Germinal center (tissue), 1 donor: ENCODE measurements at regions not wholly inside any gene's neighbourhood (a gene's known extent, or its start where the extent isn't known, plus 50 kb on each side); places are given as distances from the start of the nearest gene placed in this dataset.
"Not testable (repeated sequence)": the region's sequence is repeated elsewhere in the genome, so short reads cannot be mapped to it uniquely, and the experiment has no call there.

Experiments used
- DNase-seq: peaks from one replicate; pipeline ENCODE4 v3.0.0; 2012; ENCODE audit warnings: mixed read lengths, low spot score

DNA sequence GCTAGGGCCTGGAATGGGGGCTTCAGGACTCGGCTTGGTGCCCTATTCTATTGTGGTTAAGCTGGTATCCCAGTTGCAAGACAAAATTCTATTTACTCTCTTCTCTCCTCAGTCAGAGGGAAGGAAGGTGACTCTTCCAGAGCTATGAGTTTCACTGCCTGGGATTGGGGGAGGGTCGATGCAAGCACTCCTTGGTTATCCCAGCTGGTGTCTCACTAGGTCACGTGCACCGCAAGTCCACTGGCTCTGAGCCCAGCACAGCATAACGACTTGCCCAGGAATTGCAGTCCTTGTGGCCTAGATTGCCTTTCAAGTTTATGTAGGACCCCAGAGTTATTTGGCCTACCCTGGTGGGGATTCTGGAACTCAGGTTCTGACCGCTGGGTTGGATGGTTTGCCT, 958.8 kb downstream of the IGSF11 start:
- DNase-seq: no peak

DNA sequence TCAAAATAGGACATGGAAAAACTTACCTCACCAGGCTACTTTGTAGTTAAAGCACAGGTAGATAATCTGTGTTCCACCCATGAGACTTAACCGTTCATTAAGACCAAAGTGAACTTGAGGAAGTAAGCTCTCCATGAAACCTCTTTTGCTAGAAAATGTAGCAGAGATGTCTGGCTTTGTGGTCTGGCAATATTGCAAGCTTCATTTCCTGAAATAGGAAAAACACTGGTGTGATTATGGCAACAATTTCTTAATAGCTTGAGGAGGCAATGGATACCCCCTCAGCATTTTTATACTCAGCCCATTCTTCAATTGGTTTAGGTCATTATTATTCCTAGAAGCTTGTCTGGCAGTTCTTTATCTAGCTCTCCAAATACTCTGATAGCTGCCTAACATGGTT, 957.3 kb downstream of the IGSF11 start:
- DNase-seq: no peak

DNA sequence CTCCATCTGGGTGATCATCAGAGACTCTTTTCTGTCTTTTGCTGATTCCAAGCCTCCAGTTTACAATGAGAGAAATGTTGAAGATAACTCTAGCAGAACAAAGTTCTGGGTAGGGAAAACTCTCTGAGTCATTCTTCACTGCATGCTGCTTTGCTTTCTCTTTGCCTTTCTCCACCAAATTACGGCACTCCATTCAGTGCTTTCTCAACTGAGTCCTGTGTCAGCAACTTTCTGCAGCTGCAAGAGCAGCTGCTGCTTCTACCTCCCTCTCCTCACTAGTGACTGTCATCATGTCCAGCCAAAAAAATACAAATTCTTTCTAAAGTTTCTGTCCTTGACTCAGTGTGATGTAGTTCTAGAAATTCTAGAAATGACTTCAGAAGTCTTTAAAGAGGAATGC, 953.8 kb downstream of the IGSF11 start:
- DNase-seq: no peak

DNA sequence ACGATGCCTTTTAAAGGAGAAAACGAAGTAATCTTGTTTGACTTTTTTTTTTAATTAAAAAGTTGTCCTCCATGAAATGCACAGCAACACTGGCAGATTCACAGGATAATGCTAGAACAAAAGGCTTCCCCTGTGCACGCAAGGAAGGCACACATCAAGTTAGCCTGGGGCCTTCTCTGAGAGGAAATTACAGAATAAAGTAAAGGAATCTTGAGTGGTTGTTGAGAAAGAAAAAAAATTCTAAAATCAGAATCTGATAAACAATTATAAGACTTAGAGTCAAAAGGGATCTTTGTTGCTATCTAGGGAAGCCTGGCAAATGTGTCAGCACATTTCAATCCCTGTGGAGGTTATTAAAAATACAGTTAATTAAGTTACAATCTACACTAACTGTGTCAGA, 946.0 kb downstream of the IGSF11 start:
- DNase-seq: no peak

DNA sequence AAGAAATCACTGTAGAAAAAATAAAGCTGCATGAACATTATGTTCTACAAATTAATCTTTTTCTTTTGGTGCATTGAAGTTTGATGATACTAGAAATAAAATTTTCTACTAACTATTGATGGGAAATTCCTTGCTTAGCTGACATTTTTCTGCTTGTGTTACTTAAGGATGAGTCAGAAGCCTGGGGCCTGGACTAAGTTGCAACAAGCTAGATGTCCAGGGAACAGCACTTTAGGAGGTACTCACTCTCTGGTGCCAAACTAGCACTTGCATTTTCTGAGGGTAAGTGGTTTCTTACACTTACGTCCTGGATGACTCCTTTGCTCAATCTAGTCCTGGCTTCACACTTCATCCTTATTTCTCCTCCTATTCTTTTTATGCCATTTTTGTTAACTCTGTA, 945.1 kb downstream of the IGSF11 start:
- DNase-seq: no peak

DNA sequence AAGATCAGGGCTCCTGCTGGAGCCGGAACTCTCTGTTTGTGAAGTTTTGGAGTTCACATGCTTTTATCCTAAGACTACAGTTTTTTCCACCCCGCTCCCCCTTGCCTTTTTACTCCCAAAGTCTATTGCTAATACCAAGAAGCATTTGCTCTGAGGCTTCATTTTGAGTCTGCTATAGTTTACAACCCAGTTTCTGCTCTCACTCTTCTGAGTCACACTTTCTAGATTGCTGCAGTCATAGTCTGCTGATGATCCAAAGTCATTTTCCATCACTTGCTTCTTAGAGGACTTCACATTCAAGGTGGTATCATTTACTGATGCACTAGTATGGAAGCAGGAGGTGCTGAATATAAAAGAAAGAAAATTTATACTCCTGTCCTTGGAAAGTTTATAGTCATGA, 937.4 kb downstream of the IGSF11 start:
- DNase-seq: no peak

DNA sequence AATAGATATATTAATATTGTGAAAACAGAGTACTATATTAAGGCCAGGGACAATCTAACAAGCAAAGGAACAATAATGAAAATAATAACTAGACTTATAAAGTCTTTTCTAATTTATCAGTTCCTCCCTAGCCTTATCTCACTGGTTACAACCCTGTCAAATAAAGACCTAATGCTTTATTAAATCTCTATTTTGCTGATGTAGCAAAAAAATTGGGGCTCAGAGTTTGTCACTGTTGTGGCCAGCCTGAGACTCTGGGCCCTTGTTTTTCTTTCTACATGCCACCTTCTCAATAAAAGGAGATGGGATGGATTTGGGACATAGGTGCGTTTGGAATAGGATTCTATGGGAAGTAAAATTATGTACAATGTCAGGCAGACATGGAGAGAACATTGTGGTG, 937.0 kb downstream of the IGSF11 start:
- no peak for DNase-seq

DNA sequence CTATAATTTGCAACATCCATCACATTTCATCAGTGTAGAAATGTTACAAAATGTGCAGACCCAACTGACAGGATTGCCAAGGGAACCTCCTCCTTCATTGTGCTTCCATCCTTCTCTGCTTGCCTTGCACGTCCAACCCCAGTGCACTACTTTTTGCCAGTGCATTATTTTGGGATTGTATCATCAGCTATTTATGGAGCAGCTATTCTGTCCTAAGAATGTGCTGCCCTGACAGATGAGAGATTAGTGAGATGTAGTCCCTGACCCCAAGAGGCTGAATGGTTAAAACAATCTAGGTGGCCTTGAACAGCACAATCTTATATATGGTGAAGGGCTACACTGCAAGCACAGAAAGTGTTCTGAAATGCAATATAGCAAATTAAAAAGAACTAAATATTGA, 935.8 kb downstream of the IGSF11 start:
- DNase-seq: no peak

DNA sequence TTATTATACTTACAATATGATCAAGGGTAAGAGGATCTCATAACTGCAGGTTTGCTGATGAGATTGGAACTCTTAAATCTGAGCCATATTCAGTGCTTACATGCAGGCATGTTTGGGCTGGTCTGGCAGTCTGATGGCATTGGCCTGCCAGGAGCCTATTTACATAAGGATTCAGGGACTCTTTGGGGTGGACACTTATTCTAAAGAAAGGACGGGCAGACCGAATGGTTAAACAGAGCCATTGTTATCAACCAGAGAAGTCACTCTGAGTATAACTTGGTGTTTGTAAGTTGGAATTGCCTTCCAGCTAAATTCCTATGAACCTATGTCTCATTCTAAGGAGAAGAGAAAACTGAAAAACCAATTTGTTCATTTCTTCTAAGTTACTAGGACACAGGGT, 932.8 kb downstream of the IGSF11 start:
- DNase-seq: no peak

DNA sequence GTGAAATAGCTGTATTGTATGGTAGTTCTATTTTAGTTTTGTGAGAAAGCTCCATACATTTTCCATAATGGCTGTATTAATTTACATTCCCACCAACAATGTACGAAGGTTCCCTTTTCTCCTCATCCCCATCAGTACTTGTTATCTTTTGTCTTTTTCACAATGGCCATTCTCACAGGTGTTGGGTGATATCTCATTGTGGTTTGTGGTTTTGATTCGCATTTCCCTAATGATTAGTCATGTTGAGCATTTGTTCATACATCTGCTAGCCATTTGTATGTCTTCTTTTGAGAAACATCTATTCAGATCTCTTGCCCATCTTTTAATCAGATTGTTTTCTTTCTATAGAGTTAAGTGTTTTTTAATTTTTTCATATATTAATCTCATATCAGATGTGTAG, 931.9 kb downstream of the IGSF11 start:
- no peak for DNase-seq

DNA sequence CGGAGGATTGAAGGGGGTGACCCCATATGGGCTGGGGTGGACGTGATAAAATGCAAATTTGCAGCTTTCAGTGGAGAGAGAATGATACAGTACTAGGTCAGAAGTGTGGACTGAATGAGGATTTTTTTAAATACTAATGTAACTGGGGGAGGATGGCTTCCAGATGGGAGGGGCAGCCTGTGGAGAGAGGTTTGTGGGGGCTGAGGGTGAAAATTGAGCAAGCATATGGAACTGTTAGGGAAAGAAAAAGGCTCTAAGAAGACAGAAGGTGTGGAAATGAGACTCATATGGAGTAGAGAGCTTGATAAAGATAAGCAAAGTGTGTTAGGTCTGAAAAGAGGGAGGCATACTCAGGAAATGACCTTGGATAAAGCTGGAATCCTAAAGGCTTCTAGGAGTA, 926.4 kb downstream of the IGSF11 start:
- DNase-seq: no peak

DNA sequence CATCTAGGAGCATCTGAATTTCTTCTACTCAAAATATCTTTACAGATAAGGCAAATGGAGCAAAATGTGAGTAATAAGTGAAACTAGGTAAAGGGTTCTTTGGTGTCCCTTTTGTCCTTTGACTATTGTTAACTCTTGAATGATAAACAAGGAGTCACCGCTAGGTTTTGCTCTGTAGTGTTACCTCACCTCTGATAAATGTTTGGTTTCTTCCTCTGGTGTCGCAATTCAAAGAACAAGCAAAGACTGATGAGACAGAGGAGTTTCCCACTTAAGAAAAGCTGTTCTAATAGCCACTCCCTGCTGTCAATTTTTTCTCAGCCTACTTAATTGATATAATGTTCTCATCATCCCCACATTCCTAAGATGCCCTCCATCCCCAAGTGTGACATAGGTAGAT, 925.9 kb downstream of the IGSF11 start:
- DNase-seq: no peak

DNA sequence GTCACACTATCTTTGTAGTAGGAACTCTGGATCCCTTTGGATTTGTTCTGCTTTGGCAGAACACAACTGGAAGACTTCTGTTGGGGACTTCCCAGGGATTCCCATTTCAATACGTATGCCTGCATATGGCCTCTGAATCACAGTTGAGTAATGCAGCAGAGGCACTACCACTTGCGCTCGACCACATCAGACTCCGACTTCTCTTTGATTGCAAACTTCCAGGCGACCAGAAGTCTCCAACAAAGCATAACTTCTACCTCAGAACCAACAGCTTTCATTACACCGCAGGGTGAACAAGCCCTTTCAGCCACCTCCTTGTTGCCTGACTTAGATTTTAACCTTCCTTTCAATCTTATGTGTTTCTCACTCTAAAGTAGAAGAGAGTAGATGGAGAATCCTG, 924.4 kb downstream of the IGSF11 start:
- DNase-seq: no peak

DNA sequence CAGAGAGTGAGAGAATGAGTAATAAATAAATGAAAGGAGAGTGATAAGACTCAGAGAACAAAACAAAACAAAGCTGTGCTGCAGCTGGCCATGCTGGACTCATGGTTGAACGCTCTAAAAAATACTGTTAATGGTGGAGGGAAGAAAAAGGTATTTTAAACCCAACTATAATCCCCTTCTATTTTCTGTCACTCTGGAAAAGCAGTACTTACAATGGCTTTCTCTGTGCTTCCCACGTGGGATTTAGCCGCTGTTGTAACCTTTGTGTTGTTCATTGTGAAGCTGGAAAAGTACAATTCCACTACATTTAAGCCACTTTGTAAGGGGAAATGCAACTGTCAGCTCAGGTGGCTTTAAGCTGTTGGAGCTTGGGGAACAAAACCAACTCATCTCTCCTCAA, 917.7 kb downstream of the IGSF11 start:
- DNase-seq: no peak

DNA sequence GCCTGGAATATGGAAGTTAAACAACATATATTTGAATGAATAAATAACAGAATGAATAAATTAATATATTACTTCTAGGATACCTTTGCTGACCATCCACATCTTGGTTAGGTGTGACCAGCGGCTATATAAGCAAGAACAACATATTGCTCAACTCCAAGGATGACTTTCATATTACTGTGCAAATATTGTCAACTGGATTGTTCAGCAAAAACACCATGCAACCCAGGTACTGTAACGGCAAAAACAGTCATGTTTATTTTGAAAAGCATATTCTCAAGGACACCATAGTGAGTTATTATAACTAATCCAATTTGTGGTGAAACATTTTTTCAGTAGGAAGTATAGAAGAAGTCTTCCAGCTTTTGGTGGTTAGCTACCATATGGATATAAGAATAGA, 907.9 kb downstream of the IGSF11 start:
- DNase-seq: no peak

DNA sequence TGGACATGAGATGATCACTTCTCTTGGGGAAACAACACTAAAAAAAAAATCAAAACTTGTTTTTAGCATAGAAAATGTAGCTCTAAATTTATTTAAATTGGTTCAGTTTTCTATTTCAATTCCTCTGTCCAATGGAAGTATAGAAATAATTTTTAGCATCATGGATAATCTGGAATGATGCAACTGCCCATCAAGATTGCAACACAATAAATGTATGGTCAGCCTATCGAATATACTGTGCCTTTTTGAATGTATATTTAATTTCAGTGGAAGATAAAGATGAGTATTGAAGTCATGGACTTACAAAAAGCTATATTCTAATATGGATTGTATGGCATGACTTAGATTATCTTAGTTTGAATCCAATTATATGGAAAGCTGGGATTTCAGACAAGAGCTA, 906.7 kb downstream of the IGSF11 start:
- no peak for DNase-seq

DNA sequence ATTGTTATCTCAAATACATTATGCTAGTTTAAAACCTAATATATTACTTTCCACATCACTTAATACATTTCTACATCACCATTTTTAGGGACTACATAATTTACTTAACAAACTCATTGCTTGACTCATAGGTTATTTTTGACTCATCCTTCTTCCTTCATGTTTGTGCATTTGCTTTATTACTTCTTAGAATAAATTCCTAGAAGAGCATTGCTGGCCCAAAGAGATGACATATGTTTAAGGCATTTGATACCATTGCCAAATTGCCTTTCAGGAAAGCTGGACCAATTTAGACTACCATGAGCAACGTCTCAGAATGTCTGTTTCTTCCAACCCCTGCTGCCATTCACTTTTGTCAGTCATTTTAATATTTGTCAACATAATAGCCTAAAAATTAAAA, 905.8 kb downstream of the IGSF11 start:
- DNase-seq: no peak

DNA sequence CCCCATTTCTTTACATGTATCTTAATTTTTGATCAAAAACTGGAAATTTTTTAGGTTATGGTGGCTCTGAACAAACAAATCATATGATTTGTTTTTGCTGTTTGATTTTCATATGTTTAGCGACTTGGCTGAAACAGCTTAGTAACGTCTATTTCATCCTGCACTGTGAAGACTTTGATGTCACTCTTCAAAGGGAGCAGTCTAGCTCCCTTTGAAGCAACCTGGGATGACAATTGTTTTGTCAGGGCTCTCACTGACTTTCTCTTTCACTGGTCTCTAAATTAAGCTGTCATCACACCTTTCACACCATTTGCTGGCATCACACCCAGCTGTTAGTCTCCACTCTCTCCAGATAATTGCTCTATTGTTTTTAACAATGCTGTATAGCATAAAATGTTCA, 896.9 kb downstream of the IGSF11 start:
- DNase-seq: no peak

DNA sequence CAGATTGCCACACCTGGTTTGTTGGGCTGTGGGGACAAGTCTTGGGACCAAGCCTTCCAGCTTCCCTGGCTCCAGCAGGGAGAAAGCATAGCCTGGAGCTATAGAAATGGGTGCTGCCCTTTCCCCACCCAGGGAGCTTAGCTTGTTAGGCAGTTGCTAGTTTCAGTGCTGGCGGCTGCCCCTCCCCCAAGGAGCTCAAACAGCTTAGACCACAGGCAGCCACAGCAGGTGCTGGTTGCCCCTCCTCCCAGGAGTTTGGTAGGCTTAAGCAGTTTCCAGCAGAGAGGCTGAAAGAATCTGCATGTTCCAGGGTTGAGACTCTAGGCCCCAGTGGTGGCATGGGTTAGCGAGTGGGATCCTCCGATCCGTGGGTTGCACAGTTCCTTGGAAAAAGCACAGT, 889.7 kb downstream of the IGSF11 start:
- DNase-seq: no peak

DNA sequence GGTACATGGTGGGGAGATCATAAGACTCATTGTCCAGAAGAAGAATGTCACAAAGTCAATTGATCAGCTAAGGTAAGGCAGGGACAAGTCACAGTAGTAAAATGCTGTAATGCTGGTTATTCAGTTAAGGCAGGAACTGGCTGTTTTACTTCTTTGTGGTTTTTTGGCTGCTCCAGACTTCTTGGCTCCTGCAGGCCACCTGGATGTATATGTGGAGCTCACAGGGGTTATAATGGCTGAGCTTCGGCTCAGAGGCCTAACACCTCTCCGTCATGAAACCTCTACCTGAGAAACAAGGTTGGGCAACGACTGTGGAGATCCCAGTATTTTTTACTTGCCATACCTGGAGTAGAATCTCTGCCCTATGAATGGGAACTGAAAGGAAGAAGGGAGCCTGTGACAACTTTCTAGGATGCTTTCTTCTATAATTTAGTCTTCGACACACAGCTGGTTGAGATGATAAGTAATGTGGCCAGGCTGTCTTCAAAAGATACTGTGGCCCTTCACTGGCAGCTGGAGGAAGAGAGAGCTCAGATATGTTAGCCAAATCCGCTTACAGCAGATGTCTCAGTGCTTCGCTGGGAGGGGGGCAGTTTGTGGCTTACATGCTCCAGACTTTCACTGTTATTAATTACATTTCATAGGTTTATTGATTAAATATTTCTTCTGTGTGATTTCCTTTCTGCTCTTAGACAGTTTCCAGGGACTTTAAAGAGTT, 887.8 kb downstream of the IGSF11 start:
- no peak for DNase-seq

DNA sequence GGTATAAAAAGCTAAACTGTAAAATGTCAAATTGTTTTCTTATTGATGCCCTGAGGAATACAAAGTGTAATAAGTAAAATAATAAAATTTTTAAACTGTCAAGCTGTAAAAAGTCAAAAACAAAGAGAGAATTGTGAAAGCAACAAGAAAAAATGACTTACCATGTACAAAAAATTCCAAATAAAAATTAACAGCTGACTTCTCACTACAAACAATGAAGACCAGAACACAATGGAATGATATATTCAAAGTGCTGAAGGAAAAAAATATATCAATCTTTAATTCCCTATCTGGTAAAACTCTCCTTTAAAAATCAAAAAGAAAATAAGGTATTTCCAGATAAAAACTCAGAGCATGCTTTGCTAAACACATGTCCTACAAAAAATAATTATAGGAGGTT, 883.5 kb downstream of the IGSF11 start:
- no peak for DNase-seq

DNA sequence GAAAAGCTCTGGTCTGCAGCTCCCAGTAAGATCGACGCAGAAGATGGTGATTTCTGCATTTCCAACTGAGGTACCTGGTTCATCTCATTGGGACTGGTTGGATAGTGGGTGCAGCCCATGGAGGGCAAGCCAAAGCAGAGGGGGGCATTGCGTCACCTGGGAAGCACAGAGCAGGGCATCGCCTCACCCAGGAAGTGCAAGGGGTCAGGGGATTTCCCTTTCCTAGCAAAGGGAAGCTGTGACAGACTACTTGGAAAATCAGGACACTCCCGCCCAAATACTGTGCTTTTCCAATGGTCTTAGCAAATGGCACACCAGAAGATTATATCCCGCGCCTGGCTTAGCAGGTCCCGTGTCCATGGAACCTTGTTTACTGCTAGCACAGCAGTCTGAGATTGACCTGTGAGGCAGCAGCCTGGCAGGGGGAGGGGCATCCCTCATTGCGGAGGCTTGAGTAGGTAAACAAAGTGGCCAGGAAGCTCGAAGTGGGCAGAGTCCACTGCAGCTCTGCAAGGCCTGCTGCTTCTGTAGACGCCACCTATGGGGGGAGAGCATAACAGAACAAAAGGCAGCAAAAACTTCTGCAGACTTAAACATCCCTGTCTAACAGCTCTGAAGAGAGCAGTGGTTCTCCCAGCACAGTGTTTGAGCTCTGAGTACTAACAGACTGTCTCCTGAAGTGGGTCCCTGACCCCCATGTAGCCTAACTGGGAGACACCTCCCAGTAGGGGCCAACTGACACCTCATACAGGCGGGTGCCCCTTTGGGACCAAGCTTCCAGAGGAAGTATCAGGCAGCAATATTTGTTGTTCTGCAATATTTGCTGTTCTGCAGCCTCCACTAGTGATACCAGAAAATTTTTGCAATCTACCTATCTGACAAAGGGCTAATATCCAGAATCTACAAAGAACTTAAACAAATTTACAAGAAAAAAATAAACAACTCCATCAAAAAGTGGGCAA, 871.7 kb downstream of the IGSF11 start:
- DNase-seq: not testable (repeated sequence)

DNA sequence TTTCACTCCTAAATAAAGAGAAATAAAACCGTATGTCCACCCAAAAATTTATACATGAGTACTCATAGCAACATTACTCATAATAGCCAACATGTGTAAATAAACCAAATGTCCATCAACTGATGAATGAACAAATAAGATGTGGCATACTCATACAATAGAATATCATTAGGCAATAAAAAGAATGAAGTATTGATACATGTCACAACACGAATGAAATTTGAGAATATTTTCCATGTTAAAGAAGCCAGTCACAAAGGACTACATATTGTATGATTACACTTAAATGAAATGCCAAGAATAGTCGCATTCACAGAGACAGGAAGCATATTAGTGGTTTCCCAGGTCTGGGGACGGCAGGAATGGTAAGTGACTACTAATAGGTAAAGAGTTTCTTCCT, 869.2 kb downstream of the IGSF11 start:
- DNase-seq: no peak

DNA sequence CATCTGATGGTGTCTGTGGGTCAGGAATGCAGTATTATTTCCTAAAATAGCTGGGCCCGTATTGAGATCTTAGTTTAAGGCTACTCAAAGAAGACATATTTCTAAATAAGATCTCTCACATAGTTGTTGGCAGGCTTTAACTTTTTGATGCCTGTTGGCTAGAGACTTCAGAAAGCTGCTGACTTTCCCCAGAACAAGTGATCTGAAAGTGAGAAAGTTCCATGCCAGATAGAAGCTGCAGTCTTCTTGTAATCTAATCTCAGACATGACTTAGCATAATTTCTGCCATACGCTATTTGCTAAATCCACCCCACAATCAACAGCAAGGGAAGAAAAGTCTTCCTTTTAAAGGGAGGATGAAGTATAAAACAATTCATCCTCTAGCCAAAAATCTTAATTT, 867.1 kb downstream of the IGSF11 start:
- no peak for DNase-seq
